ENCODE measurements at regions not wholly inside any gene's neighbourhood (a gene's known extent, or its start where the extent isn't known, plus 50 kb on each side); places are given as distances from the start of the nearest gene placed in this dataset.

DNA sequence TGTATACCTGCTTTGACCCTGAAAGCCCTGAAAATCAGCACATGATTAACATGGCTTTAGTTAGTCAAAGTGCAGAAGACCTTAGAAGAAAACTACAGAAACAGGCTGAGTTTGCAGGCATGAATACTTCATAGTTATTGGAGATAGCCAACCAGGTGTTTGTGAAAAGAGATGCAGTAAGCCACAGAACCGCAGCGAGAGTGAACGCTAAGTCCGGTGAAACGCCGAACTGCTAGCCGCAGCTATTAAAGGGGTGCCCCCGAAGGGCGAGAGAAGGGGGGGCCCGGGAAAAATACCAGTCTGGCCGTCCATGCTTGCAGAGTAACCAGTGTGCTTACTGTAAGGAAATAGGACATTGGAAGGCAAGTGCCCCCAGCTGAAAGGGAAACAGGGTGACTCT is 784.0 kb upstream of the TMEM132C start:
- Histone ChIP-seq H3K9me3 (ENCODE audit: control insufficient read depth, insufficient read depth, low read length) (peaks cover 11% of the 10 kb centered on the region), H3K4me3 (ENCODE audit: low read depth, low read length) (no peak overlapping the region), H3K27me3 (ENCODE audit: control insufficient read depth, insufficient read depth, low read length) (no peaks in the 10 kb centered on the region), H3K27ac (ENCODE audit: low read depth, low read length) (no peak overlapping the region)
- POLR2A ChIA-PET = no interaction called here
- TF ChIP-seq, protein P1, sequence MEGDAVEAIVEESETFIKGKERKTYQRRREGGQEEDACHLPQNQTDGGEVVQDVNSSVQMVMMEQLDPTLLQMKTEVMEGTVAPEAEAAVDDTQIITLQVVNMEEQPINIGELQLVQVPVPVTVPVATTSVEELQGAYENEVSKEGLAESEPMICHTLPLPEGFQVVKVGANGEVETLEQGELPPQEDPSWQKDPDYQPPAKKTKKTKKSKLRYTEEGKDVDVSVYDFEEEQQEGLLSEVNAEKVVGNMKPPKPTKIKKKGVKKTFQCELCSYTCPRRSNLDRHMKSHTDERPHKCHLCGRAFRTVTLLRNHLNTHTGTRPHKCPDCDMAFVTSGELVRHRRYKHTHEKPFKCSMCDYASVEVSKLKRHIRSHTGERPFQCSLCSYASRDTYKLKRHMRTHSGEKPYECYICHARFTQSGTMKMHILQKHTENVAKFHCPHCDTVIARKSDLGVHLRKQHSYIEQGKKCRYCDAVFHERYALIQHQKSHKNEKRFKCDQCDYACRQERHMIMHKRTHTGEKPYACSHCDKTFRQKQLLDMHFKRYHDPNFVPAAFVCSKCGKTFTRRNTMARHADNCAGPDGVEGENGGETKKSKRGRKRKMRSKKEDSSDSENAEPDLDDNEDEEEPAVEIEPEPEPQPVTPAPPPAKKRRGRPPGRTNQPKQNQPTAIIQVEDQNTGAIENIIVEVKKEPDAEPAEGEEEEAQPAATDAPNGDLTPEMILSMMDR (IDR thresholded peaks at IDR 0.05; ENCODE audit: low read depth, low read length) = no peak
- DNase-seq (ENCODE audit: low read depth, low spot score) = no peak
- CTCF ChIA-PET = no interaction called here

DNA sequence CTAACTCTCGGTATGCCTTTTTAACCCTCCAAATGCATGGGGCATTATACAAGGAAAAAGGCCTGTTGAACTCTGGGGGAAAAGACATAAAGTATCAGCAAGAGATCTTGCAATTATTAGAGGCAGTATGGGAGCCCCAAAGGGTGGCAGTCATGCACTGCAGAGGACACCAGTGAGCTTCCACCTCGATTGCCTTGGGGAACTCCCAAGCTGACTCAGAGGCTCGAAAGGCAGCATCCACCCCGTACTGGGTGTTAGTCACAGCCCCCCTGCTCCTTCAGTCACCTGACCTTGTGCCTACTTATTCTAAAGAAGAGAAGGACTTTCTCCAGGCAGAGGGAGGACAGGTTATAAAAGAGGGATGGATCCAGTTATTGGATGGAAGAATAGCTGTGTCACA is 781.4 kb upstream of the TMEM132C start:
- no peak overlapping the region for H3K27ac ChIP-seq (ENCODE audit: low read depth, low read length)
- peaks cover 8% of the 10 kb centered on the region for H3K9me3 ChIP-seq (ENCODE audit: control insufficient read depth, insufficient read depth, low read length)
- ChIA-PET POLR2A (no interaction called here), CTCF (interaction anchor here (4.7 kb wide), 1 partner anchor 192 kb away, joined by 35 read pairs; no protein-coding TSS in a partner anchor)
- TF ChIP-seq, protein P1 (IDR thresholded peaks at IDR 0.05; ENCODE audit: low read depth, low read length) = peak; percentile 52
- H3K4me3 ChIP-seq (ENCODE audit: low read depth, low read length) = no peak overlapping the region
- DNase-seq (ENCODE audit: low read depth, low spot score) = peak; percentile 68
- no peaks in the 10 kb centered on the region for H3K27me3 ChIP-seq (ENCODE audit: control insufficient read depth, insufficient read depth, low read length)

DNA sequence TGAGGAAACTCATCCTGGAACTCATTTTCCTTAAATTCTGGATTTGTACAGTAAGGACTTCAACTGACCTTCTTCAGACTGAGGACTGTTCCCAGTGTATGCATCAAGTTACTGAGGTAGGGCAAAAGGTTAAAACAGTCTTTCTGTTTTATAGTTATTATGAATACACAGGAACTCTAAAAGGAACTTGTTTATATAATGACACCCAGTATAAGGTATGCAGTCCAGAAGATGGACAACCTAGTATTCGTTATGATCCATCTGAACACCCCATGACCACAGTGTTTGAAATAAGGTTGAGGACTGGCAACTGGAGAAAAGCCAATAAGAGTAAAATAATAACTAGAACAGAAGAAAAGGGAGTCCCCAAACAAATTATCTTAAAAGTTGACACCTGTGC is 779.9 kb upstream of the TMEM132C start:
- H3K4me3 ChIP-seq (ENCODE audit: low read depth, low read length) = no peak overlapping the region
- H3K9me3 ChIP-seq (ENCODE audit: control insufficient read depth, insufficient read depth, low read length) = peaks cover 2% of the 10 kb centered on the region; the same call in 1 of the 2 replicates
- no peak for DNase-seq (ENCODE audit: low read depth, low spot score)
- ChIA-PET CTCF (interaction anchor here (4.7 kb wide), 1 partner anchor 191 kb away, joined by 35 read pairs; no protein-coding TSS in a partner anchor), POLR2A (no interaction called here)
- H3K27ac ChIP-seq (ENCODE audit: low read depth, low read length) = no peak overlapping the region
- H3K27me3 ChIP-seq (ENCODE audit: control insufficient read depth, insufficient read depth, low read length) = no peaks in the 10 kb centered on the region
- TF ChIP-seq, protein P1 (IDR thresholded peaks at IDR 0.05; ENCODE audit: low read depth, low read length) = no peak

- no peak for DNase-seq (ENCODE audit: low read depth, low spot score)
- TF ChIP-seq, protein P1 (IDR thresholded peaks at IDR 0.05; ENCODE audit: low read depth, low read length) = no peak
- no peaks in the 10 kb centered on the region; the same call in 1 of the 2 replicates for H3K9me3 ChIP-seq (ENCODE audit: control insufficient read depth, insufficient read depth, low read length)
- ChIA-PET POLR2A (no interaction called here), CTCF (no interaction called here)
- no peak overlapping the region for H3K4me3 ChIP-seq (ENCODE audit: low read depth, low read length)
- no peak overlapping the region for H3K27ac ChIP-seq (ENCODE audit: low read depth, low read length)
- H3K27me3 ChIP-seq (ENCODE audit: control insufficient read depth, insufficient read depth, low read length) = no peaks in the 10 kb centered on the region
Measured at GRCh38 chr12:127489061-127489460, 777.9 kb upstream of the TMEM132C start.

GRCh38 chr12:127494961-127495915 is 771.7 kb upstream of the TMEM132C start:
- POLR2A ChIA-PET = no interaction called here
- H3K27ac ChIP-seq (ENCODE audit: low read depth, low read length) = no peak overlapping the region
- CTCF ChIA-PET = interaction anchor here (0.8 kb wide), 1 partner anchor 217 kb away, joined by 3 read pairs; no protein-coding TSS in a partner anchor
- DNase-seq (ENCODE audit: low read depth, low spot score) = no peak
- H3K4me3 ChIP-seq (ENCODE audit: low read depth, low read length) = no peak overlapping the region
- H3K27me3 ChIP-seq (ENCODE audit: control insufficient read depth, insufficient read depth, low read length) = no peaks in the 10 kb centered on the region
- peaks cover 11% of the 10 kb centered on the region; the same call in 1 of the 2 replicates for H3K9me3 ChIP-seq (ENCODE audit: control insufficient read depth, insufficient read depth, low read length)
- TF ChIP-seq, protein P1 (IDR thresholded peaks at IDR 0.05; ENCODE audit: low read depth, low read length) = no peak
